Left ventricle myocardium inferior (tissue), 1 donor: ENCODE measurements at regions not wholly inside any gene's neighbourhood (a gene's known extent, or its start where the extent isn't known, plus 50 kb on each side); places are given as distances from the start of the nearest gene placed in this dataset.

Experiments
- DNase-seq: peaks from one replicate; pipeline ENCODE4 v3.0.0-alpha.2; 2020
- H3K27ac ChIP-seq: fragments of 200-600 bp; replicated peaks from 2 replicates; pipeline ENCODE4 v1.8.0; 2021
- H3K27me3 ChIP-seq: fragments of 200-600 bp; 2 replicates; pipeline ENCODE4 v1.8.0; 2021; ENCODE audit warnings: low read depth
- H3K36me3 ChIP-seq: fragments of 200-600 bp; 2 replicates; pipeline ENCODE4 v1.8.0; 2021
- H3K4me1 ChIP-seq: fragments of 200-600 bp; 2 replicates; pipeline ENCODE4 v1.8.0; 2021
- H3K4me3 ChIP-seq: fragments of 200-600 bp; 2 replicates; pipeline ENCODE4 v1.8.0; 2021; ENCODE audit warnings: mild to moderate bottlenecking, moderate library complexity
- H3K9me3 ChIP-seq: fragments of 200-600 bp; replicated peaks from 2 replicates; pipeline ENCODE4 v1.8.0; 2021
- CTCF ChIP-seq: fragments of 200-600 bp; IDR thresholded peaks from 2 replicates; pipeline ENCODE4 v1.8.0; 2021; ENCODE audit warnings: antibody characterized with exemption, mild to moderate bottlenecking, borderline replicate concordance
- intact Hi-C: fragments of 100-400 bp; cut with micrococcal nuclease; formaldehyde crosslinking; loops from one replicate; pipeline ENCODE4 v1.11.0; 2022
- donor health status: DM: no; HTN: yes; CAD: no; lungs with severe emphysema.

DNA sequence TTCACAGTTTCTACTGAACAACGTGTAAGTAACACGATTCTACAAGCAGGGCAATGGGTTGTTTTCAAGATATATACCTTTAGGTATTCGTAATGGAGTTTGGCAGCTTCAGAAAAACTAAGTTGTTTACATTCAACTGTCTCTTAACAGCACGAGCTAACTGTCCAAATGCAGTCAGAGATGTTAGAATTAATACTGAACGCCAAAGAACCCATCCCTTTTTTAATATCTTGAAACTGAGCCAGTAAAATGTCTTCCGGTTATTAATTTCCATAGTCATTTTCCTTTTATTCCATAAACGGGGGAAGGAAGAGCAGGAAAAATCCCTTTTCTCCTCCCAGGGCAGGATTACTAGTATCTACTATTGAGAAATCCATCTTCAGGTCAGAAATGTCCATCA is 129.0 kb upstream of the THBS1 start:
- no peak for DNase-seq
- intact Hi-C loops, result no loop called here
- no peak overlapping the region for H3K27ac ChIP-seq

GRCh38 chr15:39453620-39454019 is 127.3 kb upstream of the THBS1 start:
- H3K27me3 ChIP-seq, result no peaks in the 10 kb centered on the region
- TF ChIP-seq CTCF, result no peak
- H3K36me3 ChIP-seq, result no peaks in the 10 kb centered on the region
- DNase-seq, result no peak
- intact Hi-C loops, result no loop called here
- no peak overlapping the region for H3K27ac ChIP-seq
- peaks cover 20% of the 10 kb centered on the region for H3K4me1 ChIP-seq
- no peak overlapping the region for H3K4me3 ChIP-seq
- no peaks in the 10 kb centered on the region for H3K9me3 ChIP-seq

More for the DNA sequence above, 129.0 kb upstream of the THBS1 start:
- TF ChIP-seq CTCF, result no peak
- Histone ChIP-seq H3K4me1 (peaks cover 20% of the 10 kb centered on the region), H3K4me3 (no peak overlapping the region), H3K36me3 (no peaks in the 10 kb centered on the region), H3K27me3 (no peaks in the 10 kb centered on the region), H3K9me3 (no peaks in the 10 kb centered on the region)

DNA sequence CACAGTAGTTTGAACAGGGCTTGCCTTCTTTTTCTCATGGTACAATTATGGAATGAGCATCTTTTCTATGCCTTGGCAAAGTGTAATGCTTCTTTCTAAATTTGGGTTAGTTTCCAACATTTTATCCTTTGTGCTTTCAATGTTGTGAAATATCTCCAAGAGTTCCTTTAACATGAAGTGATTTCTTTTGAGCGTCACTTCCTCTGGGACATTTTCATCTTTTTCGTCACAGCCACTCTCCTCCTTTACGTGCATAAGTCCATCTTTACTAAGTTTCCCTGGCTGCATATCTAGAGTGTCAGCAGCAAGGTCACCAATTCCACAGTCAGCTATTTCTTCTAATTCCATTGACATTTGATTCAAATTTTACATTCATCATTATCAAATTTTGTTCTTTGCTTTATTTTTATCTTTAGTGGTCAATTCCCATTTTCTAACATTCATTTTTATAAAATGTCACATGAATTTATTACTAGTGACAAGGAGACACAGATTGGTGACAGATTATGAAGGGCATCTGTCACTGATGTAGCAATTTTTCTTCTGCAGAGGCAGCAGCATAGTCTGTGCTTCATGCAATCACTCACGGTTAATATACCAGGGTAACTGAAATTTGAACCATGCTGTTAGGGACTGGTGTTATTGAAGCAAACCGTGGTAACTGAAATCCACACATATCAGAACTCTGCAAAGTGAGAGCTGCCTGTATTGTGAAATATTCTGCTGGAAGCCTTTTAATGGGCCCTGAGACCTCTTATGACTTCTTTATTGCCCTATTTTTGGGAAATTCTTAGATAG is 126.5 kb upstream of the THBS1 start:
- no peak for DNase-seq
- intact Hi-C loops, result no loop called here
- H3K4me1 ChIP-seq, result peaks cover 20% of the 10 kb centered on the region
- peak overlapping the region; percentile 28 for H3K27ac ChIP-seq
- H3K36me3 ChIP-seq, result no peaks in the 10 kb centered on the region
- no peaks in the 10 kb centered on the region for H3K27me3 ChIP-seq
- no peak overlapping the region for H3K4me3 ChIP-seq
- no peaks in the 10 kb centered on the region for H3K9me3 ChIP-seq
- no peak for TF ChIP-seq CTCF

DNA sequence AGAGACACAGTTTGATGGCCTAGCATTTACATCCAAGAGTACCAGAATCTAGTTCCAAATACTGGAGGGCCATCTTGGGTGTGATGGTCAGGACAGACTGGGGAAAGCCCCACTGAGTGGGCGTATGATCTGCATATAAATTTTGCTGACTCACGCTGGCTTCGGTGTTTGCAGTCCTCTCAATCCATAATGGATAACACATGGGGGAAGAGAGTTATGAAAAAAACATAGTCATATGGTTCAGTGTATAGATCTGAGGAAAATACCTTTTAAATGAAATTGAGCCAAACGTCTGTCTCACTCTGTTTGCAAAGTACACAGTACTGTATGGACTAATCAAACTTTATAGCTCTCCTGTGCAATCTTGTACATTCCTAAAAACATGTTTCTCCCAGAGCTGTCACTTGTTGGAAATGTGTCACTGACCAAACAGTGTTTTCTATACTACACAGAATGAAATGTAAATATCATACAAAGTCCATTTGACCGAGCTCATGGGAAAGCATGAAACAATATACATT is 125.3 kb upstream of the THBS1 start:
- intact Hi-C loops, result no loop called here
- peaks cover 20% of the 10 kb centered on the region for H3K4me1 ChIP-seq

DNA sequence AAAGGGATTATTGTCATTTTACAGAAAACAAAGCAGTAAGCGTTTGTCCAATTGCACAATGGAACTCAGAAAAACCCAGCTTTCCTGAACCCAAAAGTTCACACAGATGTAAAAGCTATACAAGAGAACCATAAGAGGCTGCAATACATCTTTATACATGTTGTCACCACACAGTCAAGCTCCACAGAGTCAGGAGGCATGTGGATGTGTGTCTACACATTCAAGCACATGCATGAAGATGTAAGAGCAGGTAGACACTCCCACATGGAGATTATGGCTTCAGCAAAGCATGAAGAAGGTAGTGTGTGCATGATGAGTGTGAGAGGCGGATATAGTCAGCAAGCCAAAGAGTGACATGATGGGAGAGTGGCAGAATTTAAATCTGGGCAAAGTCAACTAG is 124.7 kb upstream of the THBS1 start:
- intact Hi-C loops, result no loop called here
- H3K4me1 ChIP-seq, result peaks cover 25% of the 10 kb centered on the region
- no peak overlapping the region for H3K27ac ChIP-seq
- H3K36me3 ChIP-seq, result no peaks in the 10 kb centered on the region
- no peak for DNase-seq
- TF ChIP-seq CTCF, result no peak
- no peak overlapping the region for H3K4me3 ChIP-seq
- H3K9me3 ChIP-seq, result no peaks in the 10 kb centered on the region
- H3K27me3 ChIP-seq, result no peaks in the 10 kb centered on the region

More for the DNA sequence above, 125.3 kb upstream of the THBS1 start:
- Histone ChIP-seq H3K36me3 (no peaks in the 10 kb centered on the region), H3K27me3 (no peaks in the 10 kb centered on the region), H3K9me3 (no peaks in the 10 kb centered on the region), H3K4me3 (no peak overlapping the region), H3K27ac (no peak overlapping the region)
- TF ChIP-seq CTCF, result no peak
- DNase-seq, result no peak
